SH-SY5Y (cell line): ENCODE measurements at regions not wholly inside any gene's neighbourhood (a gene's known extent, or its start where the extent isn't known, plus 50 kb on each side); places are given as distances from the start of the nearest gene placed in this dataset.

ENCODE experiments used
- GATA2 ChIP-seq: IDR thresholded peaks from 2 replicates; pipeline ENCODE4 v1.6.1; 2011; ENCODE audit warnings: mild to moderate bottlenecking, low read depth, low read length
- GATA3 ChIP-seq: IDR thresholded peaks from 2 replicates; pipeline ENCODE4 v1.6.1; 2011; ENCODE audit warnings: low read depth, mild to moderate bottlenecking, low read length, moderate library complexity

DNA sequence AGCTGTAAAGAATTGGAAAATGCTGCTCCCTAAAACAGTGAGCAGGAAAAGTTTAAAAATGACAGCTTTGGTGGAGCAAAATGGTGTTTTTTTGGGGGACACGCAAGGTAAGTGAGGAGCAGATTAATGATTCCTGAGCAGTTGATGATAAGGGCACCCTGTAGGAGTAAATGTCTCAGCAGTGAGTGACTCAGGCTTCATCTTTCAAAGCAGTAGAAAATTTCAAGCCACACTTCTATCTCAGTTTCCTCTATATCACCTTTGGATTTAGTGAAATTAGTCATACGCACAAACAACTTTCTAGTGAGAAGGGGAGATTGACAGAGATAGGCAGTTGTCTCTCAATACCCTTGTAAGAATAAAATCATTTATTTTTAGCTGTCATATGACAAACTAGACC is 709.0 kb upstream of the FAM98A start:
- no peak for TF ChIP-seq GATA3
- no peak for TF ChIP-seq GATA2
